ENCODE measurements at regions not wholly inside any gene's neighbourhood (a gene's known extent, or its start where the extent isn't known, plus 50 kb on each side); places are given as distances from the start of the nearest gene placed in this dataset.

DNA sequence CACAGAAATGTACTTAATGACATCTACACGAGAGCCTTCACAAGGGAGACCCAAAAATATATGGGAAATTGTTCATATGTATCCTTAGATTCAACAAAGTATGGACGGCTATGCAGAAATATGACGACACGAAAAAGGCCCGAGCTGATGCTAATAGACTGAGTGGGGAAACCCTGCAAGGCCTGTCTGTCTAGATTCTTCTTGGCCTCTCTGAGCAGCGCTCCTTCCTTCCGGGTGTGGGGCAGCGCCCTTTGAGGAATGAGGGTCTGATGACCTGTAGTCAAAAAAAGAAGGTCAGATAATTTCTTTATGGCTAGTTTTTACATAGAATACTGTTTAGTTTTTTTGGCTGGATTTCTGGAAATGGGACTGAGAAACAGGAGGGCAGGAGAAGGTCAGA, 192.8 kb upstream of the AKR1E2 start:
- Histone ChIP-seq H3K27ac (ENCODE audit: low read depth, low read length) (peak overlapping the region; percentile 19), H3K9ac (ENCODE audit: low read length in 5 of 5) (no peak overlapping the region), H3K9me3 (ENCODE audit: control insufficient read depth in 5 of 5, low read length in 5 of 5) (peaks cover 0 to 2% (median 0%) of the 10 kb centered on the region in 5 donors), H3K36me3 (ENCODE audit: control insufficient read depth in 5 of 5, insufficient read depth in 5 of 5, low read length in 5 of 5) (no peaks in the 10 kb centered on the region), H3K4me3 (ENCODE audit: low read depth in 1 of 5, low read length in 5 of 5) (peak overlapping the region in 2 of 5 donors; percentile 29 to 35), H3K4me1 (ENCODE audit: control insufficient read depth in 5 of 5, insufficient read depth in 5 of 5, low read length in 5 of 5) (peaks cover 0 to 14% (median 9%) of the 10 kb centered on the region in 5 donors), H3K27me3 (ENCODE audit: control insufficient read depth in 5 of 5, insufficient read depth in 4 of 5, low read length in 5 of 5) (no peaks in the 10 kb centered on the region)

DNA sequence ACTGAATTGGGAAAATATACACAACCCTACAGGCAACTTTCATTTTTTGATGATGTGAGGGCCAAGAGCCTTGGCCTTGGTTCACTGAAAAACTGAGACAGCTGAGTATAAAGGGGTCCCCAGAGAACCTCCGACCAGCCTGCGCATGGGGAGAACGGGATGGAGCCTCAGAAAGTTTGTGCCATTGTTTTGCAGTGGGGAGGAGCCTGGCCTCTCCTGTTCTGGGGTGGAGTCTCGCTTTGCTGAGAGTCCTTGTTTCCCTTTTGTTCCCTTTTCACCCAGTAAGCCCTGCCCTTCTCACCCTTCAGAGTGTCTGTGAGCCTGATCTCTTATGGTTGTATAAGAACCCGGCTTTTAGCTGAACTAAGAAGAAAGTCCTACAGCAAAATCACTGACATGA, 193.2 kb upstream of the AKR1E2 start:
- H3K9ac ChIP-seq (ENCODE audit: low read length in 5 of 5), result no peak overlapping the region
- peaks cover 0 to 4% (median 0%) of the 10 kb centered on the region in 5 donors for H3K9me3 ChIP-seq (ENCODE audit: control insufficient read depth in 5 of 5, low read length in 5 of 5)
- H3K27me3 ChIP-seq (ENCODE audit: control insufficient read depth in 5 of 5, insufficient read depth in 4 of 5, low read length in 5 of 5), result no peaks in the 10 kb centered on the region
- peaks cover 0 to 14% (median 9%) of the 10 kb centered on the region in 5 donors for H3K4me1 ChIP-seq (ENCODE audit: control insufficient read depth in 5 of 5, insufficient read depth in 5 of 5, low read length in 5 of 5)
- peak overlapping the region in 3 of 5 donors; percentile 0 to 35 (median 29) for H3K4me3 ChIP-seq (ENCODE audit: low read depth in 1 of 5, low read length in 5 of 5)
- H3K27ac ChIP-seq (ENCODE audit: low read depth, low read length), result peak overlapping the region; percentile 19
- H3K36me3 ChIP-seq (ENCODE audit: control insufficient read depth in 5 of 5, insufficient read depth in 5 of 5, low read length in 5 of 5), result no peaks in the 10 kb centered on the region

DNA sequence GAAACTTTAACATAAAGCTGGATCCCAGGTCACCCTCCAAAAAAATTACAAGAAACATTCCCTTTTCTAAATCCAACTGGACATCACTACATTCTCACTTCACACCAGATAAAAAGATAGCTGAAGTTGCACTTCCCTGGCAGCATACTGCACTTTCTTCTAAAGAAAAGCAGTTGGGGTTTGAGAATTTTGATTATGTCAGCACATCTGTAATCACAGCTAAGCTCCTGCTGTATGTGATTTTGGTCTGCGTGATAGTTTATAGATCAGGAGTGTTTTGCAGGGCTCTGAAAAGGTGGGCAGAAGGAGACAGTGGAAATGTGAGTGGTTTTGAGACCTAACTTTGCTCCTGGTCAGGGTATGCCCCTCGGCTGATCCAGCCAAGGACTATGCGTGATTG, 199.1 kb upstream of the AKR1E2 start:
- H3K4me3 ChIP-seq (ENCODE audit: low read depth in 1 of 5, low read length in 5 of 5), result no peak overlapping the region
- H3K9me3 ChIP-seq (ENCODE audit: control insufficient read depth in 5 of 5, low read length in 5 of 5), result peaks cover 0 to 10% (median 10%) of the 10 kb centered on the region in 5 donors
- no peak overlapping the region for H3K27ac ChIP-seq (ENCODE audit: low read depth, low read length)
- no peak overlapping the region for H3K9ac ChIP-seq (ENCODE audit: low read length in 5 of 5)
- H3K27me3 ChIP-seq (ENCODE audit: control insufficient read depth in 5 of 5, insufficient read depth in 4 of 5, low read length in 5 of 5), result no peaks in the 10 kb centered on the region
- H3K4me1 ChIP-seq (ENCODE audit: control insufficient read depth in 5 of 5, insufficient read depth in 5 of 5, low read length in 5 of 5), result no peaks in the 10 kb centered on the region
- no peaks in the 10 kb centered on the region for H3K36me3 ChIP-seq (ENCODE audit: control insufficient read depth in 5 of 5, insufficient read depth in 5 of 5, low read length in 5 of 5)

DNA sequence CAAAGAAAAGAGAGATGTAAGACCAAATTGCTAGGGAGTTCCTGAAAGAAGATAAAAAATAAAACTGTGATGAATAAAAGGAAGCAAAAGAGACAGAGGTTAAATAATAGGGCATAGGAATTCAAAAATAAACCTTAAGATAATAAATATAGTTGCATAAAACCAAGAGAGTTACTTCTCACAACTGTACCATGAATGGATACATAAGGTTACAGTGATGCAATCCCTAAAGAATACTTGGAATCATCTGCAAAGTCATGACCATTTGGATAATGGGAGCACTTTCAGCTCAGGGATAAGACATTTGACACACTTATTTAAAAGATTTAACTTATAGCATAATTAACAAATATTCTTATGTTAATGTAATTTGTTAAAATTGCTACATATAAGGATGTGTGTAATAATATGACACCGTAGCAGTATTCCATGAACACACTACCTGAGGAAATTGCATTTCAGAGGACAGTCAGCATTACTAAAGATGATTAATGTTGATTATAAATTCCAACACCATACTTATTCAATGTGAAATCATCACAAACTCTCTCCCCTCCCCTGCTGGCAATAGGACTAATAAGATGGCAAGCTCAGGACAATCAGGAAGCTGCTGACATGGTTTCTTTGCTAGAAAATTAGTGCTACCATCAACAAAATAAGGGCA, 202.1 kb upstream of the AKR1E2 start:
- Histone ChIP-seq H3K27ac (ENCODE audit: low read depth, low read length) (no peak overlapping the region), H3K36me3 (ENCODE audit: control insufficient read depth in 5 of 5, insufficient read depth in 5 of 5, low read length in 5 of 5) (no peaks in the 10 kb centered on the region), H3K4me3 (ENCODE audit: low read depth in 1 of 5, low read length in 5 of 5) (no peak overlapping the region), H3K9ac (ENCODE audit: low read length in 5 of 5) (no peak overlapping the region), H3K9me3 (ENCODE audit: control insufficient read depth in 5 of 5, low read length in 5 of 5) (peaks cover 0 to 10% (median 10%) of the 10 kb centered on the region in 5 donors), H3K27me3 (ENCODE audit: control insufficient read depth in 5 of 5, insufficient read depth in 4 of 5, low read length in 5 of 5) (no peaks in the 10 kb centered on the region), H3K4me1 (ENCODE audit: control insufficient read depth in 5 of 5, insufficient read depth in 5 of 5, low read length in 5 of 5) (no peaks in the 10 kb centered on the region)

DNA sequence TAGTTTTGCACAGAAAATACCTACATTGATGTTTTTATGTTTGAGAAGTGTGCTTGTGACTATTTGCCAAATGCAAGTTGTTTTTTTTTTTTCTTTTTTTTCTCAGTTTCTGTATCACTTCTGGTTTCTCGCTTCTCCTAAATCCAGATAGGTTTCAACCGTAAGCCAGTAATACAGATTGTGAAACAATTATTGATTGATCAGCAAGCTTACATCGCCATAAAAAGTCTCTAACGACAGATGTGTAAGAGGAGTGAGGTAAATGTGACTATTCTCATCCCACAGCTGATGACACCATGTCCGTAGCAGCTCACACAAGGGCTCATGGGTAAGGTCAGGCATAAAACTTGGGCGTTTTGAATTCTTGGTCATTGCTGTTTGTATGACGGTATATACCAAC, 202.8 kb upstream of the AKR1E2 start:
- H3K9me3 ChIP-seq (ENCODE audit: control insufficient read depth in 5 of 5, low read length in 5 of 5), result peaks cover 0 to 10% (median 8%) of the 10 kb centered on the region in 5 donors
- H3K4me3 ChIP-seq (ENCODE audit: low read depth in 1 of 5, low read length in 5 of 5), result no peak overlapping the region
- H3K27me3 ChIP-seq (ENCODE audit: control insufficient read depth in 5 of 5, insufficient read depth in 4 of 5, low read length in 5 of 5), result no peaks in the 10 kb centered on the region
- no peaks in the 10 kb centered on the region for H3K36me3 ChIP-seq (ENCODE audit: control insufficient read depth in 5 of 5, insufficient read depth in 5 of 5, low read length in 5 of 5)
- no peak overlapping the region for H3K27ac ChIP-seq (ENCODE audit: low read depth, low read length)
- no peaks in the 10 kb centered on the region for H3K4me1 ChIP-seq (ENCODE audit: control insufficient read depth in 5 of 5, insufficient read depth in 5 of 5, low read length in 5 of 5)
- no peak overlapping the region for H3K9ac ChIP-seq (ENCODE audit: low read length in 5 of 5)

DNA sequence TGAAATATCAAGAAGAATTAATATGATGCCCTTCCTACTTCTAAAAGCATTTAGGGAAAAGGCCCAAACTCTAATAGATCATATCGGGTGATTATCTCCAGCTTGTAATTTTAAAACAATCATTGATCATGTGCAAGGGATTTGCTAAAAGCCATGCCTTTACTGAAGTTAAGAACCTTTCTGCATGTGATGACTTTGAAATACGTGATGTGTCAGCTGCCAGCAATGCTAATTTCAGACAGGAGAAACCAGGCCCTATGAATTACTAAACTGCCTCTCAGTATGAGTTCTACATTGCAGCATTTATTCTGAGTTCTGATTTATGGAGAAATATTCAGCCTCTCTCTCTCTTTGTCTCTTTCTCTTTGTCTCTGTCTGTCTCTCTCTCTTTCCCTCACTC, 203.6 kb upstream of the AKR1E2 start:
- no peak overlapping the region for H3K4me3 ChIP-seq (ENCODE audit: low read depth in 1 of 5, low read length in 5 of 5)

DNA sequence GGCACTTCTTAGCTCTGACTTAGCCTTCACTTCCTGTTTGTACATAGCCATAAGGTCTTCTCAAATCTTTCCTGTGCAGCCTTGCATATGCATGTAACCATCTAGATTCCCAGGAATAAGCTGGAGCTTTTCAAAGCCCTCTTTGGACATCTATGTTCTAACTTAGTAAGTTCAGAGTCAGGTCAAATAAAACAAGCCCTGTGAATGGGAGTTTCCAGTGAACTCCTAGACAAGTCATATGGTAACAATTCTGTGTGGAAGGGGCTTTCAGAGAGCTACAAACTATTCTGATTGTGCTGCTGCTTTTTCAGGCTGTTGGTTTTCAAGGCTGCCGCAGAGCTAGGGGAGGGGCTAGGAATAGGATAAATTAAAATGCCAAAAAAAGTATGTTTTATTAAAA, 208.4 kb upstream of the AKR1E2 start:
- no peak overlapping the region for H3K4me3 ChIP-seq (ENCODE audit: low read depth in 1 of 5, low read length in 5 of 5)
- H3K4me1 ChIP-seq (ENCODE audit: control insufficient read depth in 5 of 5, insufficient read depth in 5 of 5, low read length in 5 of 5), result no peaks in the 10 kb centered on the region
- H3K9me3 ChIP-seq (ENCODE audit: control insufficient read depth in 5 of 5, low read length in 5 of 5), result peaks cover 0 to 17% (median 8%) of the 10 kb centered on the region in 5 donors
- no peak overlapping the region for H3K9ac ChIP-seq (ENCODE audit: low read length in 5 of 5)
- H3K27ac ChIP-seq (ENCODE audit: low read depth, low read length), result no peak overlapping the region
- H3K36me3 ChIP-seq (ENCODE audit: control insufficient read depth in 5 of 5, insufficient read depth in 5 of 5, low read length in 5 of 5), result no peaks in the 10 kb centered on the region
- no peaks in the 10 kb centered on the region for H3K27me3 ChIP-seq (ENCODE audit: control insufficient read depth in 5 of 5, insufficient read depth in 4 of 5, low read length in 5 of 5)

More for the DNA sequence above, 203.6 kb upstream of the AKR1E2 start:
- Histone ChIP-seq H3K27me3 (ENCODE audit: control insufficient read depth in 5 of 5, insufficient read depth in 4 of 5, low read length in 5 of 5) (no peaks in the 10 kb centered on the region), H3K9ac (ENCODE audit: low read length in 5 of 5) (no peak overlapping the region), H3K9me3 (ENCODE audit: control insufficient read depth in 5 of 5, low read length in 5 of 5) (peaks cover 0 to 7% (median 5%) of the 10 kb centered on the region in 5 donors), H3K4me1 (ENCODE audit: control insufficient read depth in 5 of 5, insufficient read depth in 5 of 5, low read length in 5 of 5) (no peaks in the 10 kb centered on the region), H3K36me3 (ENCODE audit: control insufficient read depth in 5 of 5, insufficient read depth in 5 of 5, low read length in 5 of 5) (no peaks in the 10 kb centered on the region), H3K27ac (ENCODE audit: low read depth, low read length) (no peak overlapping the region)

DNA sequence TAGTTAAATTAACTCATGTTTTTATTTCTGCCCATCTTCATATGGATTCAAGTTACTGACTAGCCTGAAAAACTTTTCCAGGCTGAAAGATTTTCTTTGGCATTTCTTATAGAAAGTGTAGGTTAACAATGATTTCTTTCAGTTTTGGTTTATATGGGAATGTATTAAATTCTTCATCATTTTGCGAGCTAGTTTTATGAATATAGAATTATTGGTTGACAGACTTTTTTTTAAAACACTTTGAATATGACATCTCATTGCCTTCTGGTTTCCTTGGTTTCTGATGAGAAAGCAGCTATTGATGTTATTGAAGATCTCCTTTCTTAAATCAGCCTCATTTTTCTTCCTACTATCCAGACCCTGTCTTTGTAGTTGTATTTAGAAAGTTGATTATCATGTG, 211.0 kb upstream of the AKR1E2 start:
- H3K9me3 ChIP-seq (ENCODE audit: control insufficient read depth in 5 of 5, low read length in 5 of 5), result peaks cover 0 to 17% (median 8%) of the 10 kb centered on the region in 5 donors
- H3K4me3 ChIP-seq (ENCODE audit: low read depth in 1 of 5, low read length in 5 of 5), result no peak overlapping the region
- H3K4me1 ChIP-seq (ENCODE audit: control insufficient read depth in 5 of 5, insufficient read depth in 5 of 5, low read length in 5 of 5), result no peaks in the 10 kb centered on the region
- H3K9ac ChIP-seq (ENCODE audit: low read length in 5 of 5), result no peak overlapping the region
- H3K27ac ChIP-seq (ENCODE audit: low read depth, low read length), result no peak overlapping the region
- H3K27me3 ChIP-seq (ENCODE audit: control insufficient read depth in 5 of 5, insufficient read depth in 4 of 5, low read length in 5 of 5), result no peaks in the 10 kb centered on the region
- H3K36me3 ChIP-seq (ENCODE audit: control insufficient read depth in 5 of 5, insufficient read depth in 5 of 5, low read length in 5 of 5), result no peaks in the 10 kb centered on the region

DNA sequence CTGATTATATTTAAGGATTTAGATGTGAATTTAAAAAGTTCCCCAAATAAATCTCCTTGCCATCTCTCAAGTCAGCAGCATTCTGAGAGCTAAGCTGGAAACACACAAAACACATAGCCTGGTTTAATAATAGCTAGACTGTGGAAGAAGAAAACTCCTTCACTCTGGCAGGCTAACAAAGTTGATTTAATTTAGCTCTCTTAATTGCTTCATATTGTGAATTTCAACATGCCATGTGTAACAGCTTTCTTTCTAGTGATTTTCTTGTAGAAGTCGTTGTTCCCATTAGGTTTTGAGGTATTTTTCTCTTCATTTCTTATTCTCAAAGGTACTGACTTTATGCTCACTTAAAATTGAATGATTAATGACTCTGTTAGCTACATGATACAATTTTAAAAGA, 216.8 kb upstream of the AKR1E2 start:
- Histone ChIP-seq H3K9ac (ENCODE audit: low read length in 5 of 5) (no peak overlapping the region), H3K9me3 (ENCODE audit: control insufficient read depth in 5 of 5, low read length in 5 of 5) (no peaks in the 10 kb centered on the region), H3K27ac (ENCODE audit: low read depth, low read length) (no peak overlapping the region), H3K4me1 (ENCODE audit: control insufficient read depth in 5 of 5, insufficient read depth in 5 of 5, low read length in 5 of 5) (no peaks in the 10 kb centered on the region), H3K27me3 (ENCODE audit: control insufficient read depth in 5 of 5, insufficient read depth in 4 of 5, low read length in 5 of 5) (no peaks in the 10 kb centered on the region), H3K4me3 (ENCODE audit: low read depth in 1 of 5, low read length in 5 of 5) (no peak overlapping the region), H3K36me3 (ENCODE audit: control insufficient read depth in 5 of 5, insufficient read depth in 5 of 5, low read length in 5 of 5) (no peaks in the 10 kb centered on the region)

DNA sequence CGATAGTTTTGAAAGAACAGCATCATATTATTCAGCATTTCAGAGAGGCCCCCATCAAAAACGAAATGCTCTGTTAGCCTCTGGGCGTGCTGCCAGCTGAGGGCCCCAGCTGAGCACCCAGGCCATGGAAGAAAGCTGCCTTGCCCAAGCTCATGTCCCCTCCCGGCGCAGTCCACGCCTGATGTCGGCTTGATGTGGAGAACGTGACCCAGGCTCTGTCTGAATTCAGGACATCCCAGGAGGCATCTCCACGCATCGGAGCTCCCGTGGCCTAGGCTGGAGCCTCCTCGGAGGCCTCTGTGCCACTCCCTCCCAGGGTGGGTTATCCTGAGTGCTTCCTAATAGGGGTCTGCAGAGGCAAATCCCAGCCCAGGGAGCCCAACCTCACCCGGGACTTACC, 218.3 kb upstream of the AKR1E2 start:
- Histone ChIP-seq H3K9ac (ENCODE audit: low read length in 5 of 5) (no peak overlapping the region), H3K27ac (ENCODE audit: low read depth, low read length) (no peak overlapping the region), H3K36me3 (ENCODE audit: control insufficient read depth in 5 of 5, insufficient read depth in 5 of 5, low read length in 5 of 5) (no peaks in the 10 kb centered on the region)

More for the DNA sequence above, 218.3 kb upstream of the AKR1E2 start:
- no peak overlapping the region for H3K4me3 ChIP-seq (ENCODE audit: low read depth in 1 of 5, low read length in 5 of 5)
- H3K9me3 ChIP-seq (ENCODE audit: control insufficient read depth in 5 of 5, low read length in 5 of 5), result no peaks in the 10 kb centered on the region
- no peaks in the 10 kb centered on the region for H3K27me3 ChIP-seq (ENCODE audit: control insufficient read depth in 5 of 5, insufficient read depth in 4 of 5, low read length in 5 of 5)
- H3K4me1 ChIP-seq (ENCODE audit: control insufficient read depth in 5 of 5, insufficient read depth in 5 of 5, low read length in 5 of 5), result no peaks in the 10 kb centered on the region
